ENCODE measurements at regions not wholly inside any gene's neighbourhood (a gene's known extent, or its start where the extent isn't known, plus 50 kb on each side); places are given as distances from the start of the nearest gene placed in this dataset.

GRCh38 chr6:156395276-156395675 is 381.9 kb upstream of the ARID1B start:
- TF ChIP-seq RAD21 (IDR thresholded peaks at IDR 0.05; ENCODE audit: low read length) = no peak
- TF ChIP-seq MAFK (IDR thresholded peaks at IDR 0.05; ENCODE audit: low read depth, low read length) = no peak
- no peak for TF ChIP-seq CTCF (conservative IDR thresholded peaks at IDR 0.05; ENCODE audit: low read depth, low read length)
- TF ChIP-seq USF2 (IDR thresholded peaks at IDR 0.05; ENCODE audit: low read depth, low read length) = no peak
- no peak for TF ChIP-seq POLR2A (IDR thresholded peaks at IDR 0.05; ENCODE audit: low read depth, low read length)
- TF ChIP-seq ELK1 (IDR thresholded peaks at IDR 0.05; ENCODE audit: borderline replicate concordance, low read depth, low read length) = no peak
- no peak for TF ChIP-seq MXI1 (IDR thresholded peaks at IDR 0.05; ENCODE audit: borderline replicate concordance, low read depth, low read length)
- TF ChIP-seq RCOR1 (IDR thresholded peaks at IDR 0.05; ENCODE audit: insufficient replicate concordance, low read length) = no peak
- TF ChIP-seq CEBPB (IDR thresholded peaks at IDR 0.05; ENCODE audit: low read depth, low read length) = no peak
- TF ChIP-seq MAZ (IDR thresholded peaks at IDR 0.05; ENCODE audit: borderline replicate concordance, low read depth, low read length) = no peak
- no peak for TF ChIP-seq BHLHE40 (IDR thresholded peaks at IDR 0.05; ENCODE audit: low read depth, low read length)
